ENCODE measurements at regions not wholly inside any gene's neighbourhood (a gene's known extent, or its start where the extent isn't known, plus 50 kb on each side); places are given as distances from the start of the nearest gene placed in this dataset.

- DNase-seq = no peak
- BruUV-seq (replicated peaks) = no TSS peak
- no peak overlapping the region for H3K4me2 ChIP-seq (ENCODE audit: low read length)
- no peaks in the 10 kb centered on the region for H3K27me3 ChIP-seq (ENCODE audit: low read length)
- CTCF ChIA-PET = no interaction called here
- TF ChIP-seq EZH2 (IDR thresholded peaks at IDR 0.05; ENCODE audit: low read length, unreplicated experiment) (no peak), EZH2phosphoT487 (IDR thresholded peaks at IDR 0.05; ENCODE audit: borderline replicate concordance, low read length) (no peak)
- TF ChIP-seq, protein P1, sequence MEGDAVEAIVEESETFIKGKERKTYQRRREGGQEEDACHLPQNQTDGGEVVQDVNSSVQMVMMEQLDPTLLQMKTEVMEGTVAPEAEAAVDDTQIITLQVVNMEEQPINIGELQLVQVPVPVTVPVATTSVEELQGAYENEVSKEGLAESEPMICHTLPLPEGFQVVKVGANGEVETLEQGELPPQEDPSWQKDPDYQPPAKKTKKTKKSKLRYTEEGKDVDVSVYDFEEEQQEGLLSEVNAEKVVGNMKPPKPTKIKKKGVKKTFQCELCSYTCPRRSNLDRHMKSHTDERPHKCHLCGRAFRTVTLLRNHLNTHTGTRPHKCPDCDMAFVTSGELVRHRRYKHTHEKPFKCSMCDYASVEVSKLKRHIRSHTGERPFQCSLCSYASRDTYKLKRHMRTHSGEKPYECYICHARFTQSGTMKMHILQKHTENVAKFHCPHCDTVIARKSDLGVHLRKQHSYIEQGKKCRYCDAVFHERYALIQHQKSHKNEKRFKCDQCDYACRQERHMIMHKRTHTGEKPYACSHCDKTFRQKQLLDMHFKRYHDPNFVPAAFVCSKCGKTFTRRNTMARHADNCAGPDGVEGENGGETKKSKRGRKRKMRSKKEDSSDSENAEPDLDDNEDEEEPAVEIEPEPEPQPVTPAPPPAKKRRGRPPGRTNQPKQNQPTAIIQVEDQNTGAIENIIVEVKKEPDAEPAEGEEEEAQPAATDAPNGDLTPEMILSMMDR (conservative IDR thresholded peaks at IDR 0.05; ENCODE audit: low read depth, low read length) = no peak
- no peak overlapping the region for H3K27ac ChIP-seq (ENCODE audit: low read length)
- H3K36me3 ChIP-seq (ENCODE audit: low read depth, low read length) = no peaks in the 10 kb centered on the region
- intact Hi-C loops (cut with micrococcal nuclease) = no loop called here
- no peaks in the 10 kb centered on the region for H3K9me3 ChIP-seq (ENCODE audit: low read length)
- POLR2A ChIA-PET (ENCODE audit: unreplicated experiment) = no interaction called here
- H3K4me3 ChIP-seq (ENCODE audit: low read length) = no peak overlapping the region
- no peaks in the 10 kb centered on the region for H3K9me2 ChIP-seq (replicated peaks; ENCODE audit: low read length)
- no peaks in the 10 kb centered on the region for H3K4me1 ChIP-seq (ENCODE audit: insufficient read depth, low read length)
- no peak overlapping the region for H3K9ac ChIP-seq (ENCODE audit: low read length)
- no peaks in the 10 kb centered on the region for H4K20me1 ChIP-seq (ENCODE audit: low read length)
- no peak overlapping the region for H2AFZ ChIP-seq (ENCODE audit: low read length)
- no peaks in the 10 kb centered on the region for H3F3A ChIP-seq (ENCODE audit: low read length, unreplicated experiment)
- no peak for ATAC-seq
- no peaks in the 10 kb centered on the region for H3K79me2 ChIP-seq (ENCODE audit: low read length)
These were observed 805.0 kb upstream of the PTPRD start for GRCh38 chr9:11417782-11418181.

GRCh38 chr9:11431490-11431889 is 818.7 kb upstream of the PTPRD start:
- TF ChIP-seq EZH2 (IDR thresholded peaks at IDR 0.05; ENCODE audit: low read length, unreplicated experiment) = no peak
- TF ChIP-seq EZH2phosphoT487 (IDR thresholded peaks at IDR 0.05; ENCODE audit: borderline replicate concordance, low read length) = no peak
- TF ChIP-seq, protein P1 (conservative IDR thresholded peaks at IDR 0.05; ENCODE audit: low read depth, low read length) = no peak
- intact Hi-C loops (cut with micrococcal nuclease) = no loop called here
- BruUV-seq (replicated peaks) = no TSS peak
- Histone ChIP-seq H3K36me3 (ENCODE audit: low read depth, low read length) (no peaks in the 10 kb centered on the region), H3K9ac (ENCODE audit: low read length) (no peak overlapping the region), H3K4me2 (ENCODE audit: low read length) (no peak overlapping the region), H3K79me2 (ENCODE audit: low read length) (no peaks in the 10 kb centered on the region), H3K27me3 (ENCODE audit: low read length) (no peaks in the 10 kb centered on the region), H2AFZ (ENCODE audit: low read length) (no peak overlapping the region), H4K20me1 (ENCODE audit: low read length) (no peaks in the 10 kb centered on the region), H3K9me2 (replicated peaks; ENCODE audit: low read length) (no peaks in the 10 kb centered on the region), H3K27ac (ENCODE audit: low read length) (no peak overlapping the region), H3K9me3 (ENCODE audit: low read length) (no peaks in the 10 kb centered on the region), H3K4me3 (ENCODE audit: low read length) (no peak overlapping the region), H3F3A (ENCODE audit: low read length, unreplicated experiment) (no peaks in the 10 kb centered on the region), H3K4me1 (ENCODE audit: insufficient read depth, low read length) (no peaks in the 10 kb centered on the region)
- ATAC-seq = no peak
- ChIA-PET POLR2A (ENCODE audit: unreplicated experiment) (no interaction called here), CTCF (no interaction called here)
- no peak for DNase-seq

DNA sequence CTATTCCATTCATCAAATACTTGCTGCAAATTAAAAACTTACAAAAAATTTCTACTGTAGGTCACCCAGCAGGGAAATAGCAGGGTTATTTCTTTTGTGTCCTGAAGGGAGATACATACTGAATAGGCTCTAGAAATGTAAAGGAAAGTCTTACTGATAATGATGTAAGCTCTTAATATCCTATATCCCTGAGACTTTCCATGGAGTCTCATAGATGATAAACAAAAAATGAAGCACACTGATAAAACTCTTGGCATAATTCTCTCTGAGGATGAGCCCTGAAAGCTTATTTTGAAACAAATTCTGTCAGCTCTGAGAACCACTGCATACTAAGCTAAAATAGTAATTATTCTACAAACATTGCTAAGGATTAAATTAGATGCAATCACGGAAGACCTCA is 819.6 kb upstream of the PTPRD start:
- no TSS peak for BruUV-seq (replicated peaks)
- no peaks in the 10 kb centered on the region for H4K20me1 ChIP-seq (ENCODE audit: low read length)

More for the DNA sequence above, 819.6 kb upstream of the PTPRD start:
- Histone ChIP-seq H3K4me1 (ENCODE audit: insufficient read depth, low read length) (no peaks in the 10 kb centered on the region), H3K27me3 (ENCODE audit: low read length) (no peaks in the 10 kb centered on the region), H3K27ac (ENCODE audit: low read length) (no peak overlapping the region), H2AFZ (ENCODE audit: low read length) (no peak overlapping the region), H3K79me2 (ENCODE audit: low read length) (no peaks in the 10 kb centered on the region), H3K9me2 (replicated peaks; ENCODE audit: low read length) (no peaks in the 10 kb centered on the region), H3K9me3 (ENCODE audit: low read length) (no peaks in the 10 kb centered on the region), H3K9ac (ENCODE audit: low read length) (no peak overlapping the region), H3F3A (ENCODE audit: low read length, unreplicated experiment) (no peaks in the 10 kb centered on the region), H3K4me2 (ENCODE audit: low read length) (no peak overlapping the region), H3K4me3 (ENCODE audit: low read length) (no peak overlapping the region), H3K36me3 (ENCODE audit: low read depth, low read length) (no peaks in the 10 kb centered on the region)
- CTCF ChIA-PET = no interaction called here
- intact Hi-C loops (cut with micrococcal nuclease) = no loop called here
- no peak for DNase-seq
- no peak for ATAC-seq
- POLR2A ChIA-PET (ENCODE audit: unreplicated experiment) = no interaction called here
- TF ChIP-seq, protein P1 (conservative IDR thresholded peaks at IDR 0.05; ENCODE audit: low read depth, low read length) = no peak
- TF ChIP-seq EZH2phosphoT487 (IDR thresholded peaks at IDR 0.05; ENCODE audit: borderline replicate concordance, low read length) = no peak
- TF ChIP-seq EZH2 (IDR thresholded peaks at IDR 0.05; ENCODE audit: low read length, unreplicated experiment) = no peak
